NCI-H2171 treated with DMSO at 0.1 percent for 48 hours (cell line): ENCODE measurements at regions not wholly inside any gene's neighbourhood (a gene's known extent, or its start where the extent isn't known, plus 50 kb on each side); places are given as distances from the start of the nearest gene placed in this dataset.
A peak's percentile ranks its signal among the peaks of the same experiment; 100 is the strongest.

Experiments used
- DNase-seq: peaks from one replicate; lab custom pipeline; 2025; lab: John Stamatoyannopoulos, UW

DNA sequence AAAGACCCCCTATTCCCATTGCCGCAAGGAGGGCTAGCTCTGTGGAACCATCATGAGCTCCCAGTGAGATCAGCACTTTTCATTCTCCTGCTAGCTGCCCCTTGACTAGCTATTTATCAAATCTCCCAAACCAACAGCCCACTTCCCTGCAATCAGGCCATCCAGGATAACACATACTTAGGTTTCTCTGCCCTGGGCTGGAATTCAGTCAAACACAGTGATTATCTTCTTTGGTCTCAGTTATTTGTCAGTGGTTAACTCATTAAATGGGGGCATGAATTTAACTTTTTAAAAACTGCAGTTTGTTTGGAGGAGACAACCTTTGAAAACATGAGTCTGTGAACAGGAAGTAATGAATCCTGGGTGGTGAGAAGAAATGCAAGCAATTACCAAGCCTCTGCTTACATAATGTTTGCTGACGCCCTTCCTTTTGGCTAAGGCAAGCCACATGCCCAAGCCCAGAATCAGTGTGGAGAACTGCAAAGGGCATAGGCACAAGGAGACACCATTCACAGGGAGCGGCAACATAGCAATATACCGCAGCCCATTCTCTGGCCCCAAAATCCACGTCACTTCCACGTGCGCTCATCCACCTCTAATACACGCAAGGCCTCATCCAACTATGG, 275.0 kb downstream of the DRD1 start:
- no peak for DNase-seq

DNA sequence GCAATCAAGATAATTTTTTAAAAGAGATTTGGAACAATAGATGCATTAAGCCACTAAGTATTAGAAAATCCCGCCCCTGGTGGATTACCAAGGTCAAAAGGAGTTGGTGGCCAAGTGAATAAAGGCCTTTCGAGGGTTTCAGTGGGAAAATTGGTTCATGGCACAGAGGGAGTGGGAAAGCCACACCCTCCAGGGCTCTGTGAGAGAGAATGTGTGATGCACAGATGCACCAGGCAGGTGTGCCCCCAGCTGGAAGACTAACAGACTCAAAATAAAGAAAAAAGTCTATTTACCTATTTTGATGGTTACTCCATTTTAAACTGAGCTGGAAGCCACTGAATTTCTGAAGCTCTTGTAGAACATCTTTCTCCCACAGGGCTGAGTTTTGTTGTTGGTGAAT, 278.0 kb downstream of the DRD1 start:
- DNase-seq = peak; percentile 1

DNA sequence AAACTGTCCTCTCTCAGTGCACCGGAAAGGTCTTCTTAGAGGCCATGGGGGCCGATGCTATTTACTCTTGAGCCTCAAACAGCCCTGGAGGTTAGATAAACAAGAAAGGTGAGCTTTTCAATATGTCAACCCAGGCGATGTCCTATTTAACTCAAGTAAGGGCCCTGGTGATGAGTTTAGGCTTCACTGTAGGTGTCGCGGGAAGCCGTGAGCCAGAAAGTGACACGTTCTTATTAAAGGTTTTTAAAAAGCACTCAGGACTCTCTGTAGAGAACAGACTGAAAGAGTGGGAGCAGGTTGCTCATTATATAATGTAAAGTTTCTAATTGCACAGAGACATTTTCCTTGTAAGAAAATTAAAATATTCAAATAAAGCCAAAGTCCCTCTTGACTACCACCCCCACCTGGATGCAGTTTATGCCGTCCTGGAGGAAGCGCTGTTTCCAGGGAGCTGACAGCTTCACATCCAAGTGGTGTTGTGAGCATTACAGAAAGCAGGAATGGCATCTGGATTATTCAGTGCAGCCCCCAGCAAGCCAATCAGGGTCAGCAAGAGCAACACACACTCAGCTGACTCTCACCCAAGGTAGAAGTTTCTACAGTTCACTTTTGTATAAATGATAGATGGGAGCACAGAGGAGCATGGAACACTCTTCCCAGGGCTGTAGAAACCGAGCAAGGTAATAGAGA, 280.3 kb downstream of the DRD1 start:
- DNase-seq = no peak

DNA sequence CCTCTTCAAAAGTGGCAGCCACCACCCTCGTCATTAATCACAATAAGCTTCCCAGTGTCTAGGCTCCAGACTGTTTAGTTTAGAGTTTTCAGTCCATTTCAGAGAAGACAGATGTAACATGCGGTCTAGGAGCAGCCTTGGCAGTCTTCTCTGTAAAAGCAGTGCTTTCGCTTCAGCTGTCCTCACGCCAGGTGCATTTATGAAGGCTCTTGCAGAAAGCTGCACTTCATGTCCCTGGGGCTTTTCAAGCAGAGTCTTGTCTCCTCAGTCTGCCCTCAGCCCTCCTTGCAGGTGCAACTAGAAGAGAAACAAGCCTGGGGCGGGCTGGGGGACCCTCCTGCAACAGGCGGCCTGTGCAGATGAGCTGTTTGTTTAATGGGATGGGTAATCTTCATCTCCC, 281.9 kb downstream of the DRD1 start:
- DNase-seq = peak; percentile 78

DNA sequence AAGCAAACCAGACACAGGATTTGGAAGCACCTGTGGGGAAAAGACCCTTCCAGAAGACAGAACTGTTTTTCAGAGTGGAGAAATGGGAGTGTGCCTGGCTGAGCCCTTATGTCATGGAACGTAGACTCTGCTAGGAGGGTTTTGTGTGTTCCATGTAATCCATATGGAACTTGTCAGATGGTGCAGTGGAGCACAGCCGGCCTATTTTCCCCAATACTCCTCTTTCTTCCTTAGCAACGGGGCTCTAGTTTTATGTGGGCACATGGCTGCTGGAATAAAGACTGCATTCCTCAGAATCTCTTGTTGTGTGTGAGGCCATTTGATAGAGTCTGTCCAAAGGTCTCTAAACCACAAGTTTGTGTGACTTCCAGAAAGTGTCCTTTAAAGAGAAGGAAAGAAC, 284.0 kb downstream of the DRD1 start:
- no peak for DNase-seq

DNA sequence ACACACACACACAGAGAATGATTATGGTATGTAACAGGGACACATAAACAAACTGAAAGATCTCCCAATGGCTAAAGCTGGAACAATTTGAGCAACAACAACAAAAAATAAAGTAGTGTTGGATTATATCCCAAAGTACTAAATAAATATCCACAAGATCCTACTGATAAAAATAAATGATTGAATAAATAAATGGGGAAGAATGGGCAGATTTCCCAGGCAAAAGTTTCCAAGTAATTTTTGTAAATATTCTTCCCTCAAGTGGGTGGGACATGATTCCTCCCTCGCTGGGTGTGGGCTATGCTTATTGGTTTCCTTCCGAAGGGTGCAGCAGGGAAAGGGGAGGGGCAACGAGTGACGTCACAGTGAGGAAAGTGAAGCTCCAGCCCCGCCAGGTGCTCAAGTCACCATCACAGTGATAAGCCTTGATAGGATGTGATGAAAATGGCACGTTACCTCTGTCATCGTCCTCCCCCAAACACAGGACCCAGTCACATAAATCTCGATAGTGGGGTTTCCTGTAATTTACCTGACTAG, 295.3 kb downstream of the DRD1 start:
- DNase-seq = no peak

DNA sequence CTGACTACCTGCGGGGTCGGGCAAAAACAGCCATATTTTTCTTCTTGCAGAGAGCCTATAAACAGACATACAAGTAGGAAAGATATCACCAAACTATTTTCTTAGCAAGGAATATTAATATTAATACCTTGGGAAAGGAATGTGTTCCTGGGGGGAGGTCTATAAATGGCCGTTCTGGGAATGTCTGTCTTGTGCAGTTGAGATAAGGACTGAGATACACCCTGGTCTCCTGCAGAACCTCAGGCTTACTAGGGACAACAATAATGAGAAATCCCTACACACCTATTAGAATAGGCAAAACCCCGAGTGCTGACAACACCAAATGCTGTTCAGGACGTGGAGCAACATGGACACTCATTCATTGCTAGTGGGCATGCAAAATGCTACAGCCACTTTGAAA, 297.2 kb downstream of the DRD1 start:
- no peak for DNase-seq

DNA sequence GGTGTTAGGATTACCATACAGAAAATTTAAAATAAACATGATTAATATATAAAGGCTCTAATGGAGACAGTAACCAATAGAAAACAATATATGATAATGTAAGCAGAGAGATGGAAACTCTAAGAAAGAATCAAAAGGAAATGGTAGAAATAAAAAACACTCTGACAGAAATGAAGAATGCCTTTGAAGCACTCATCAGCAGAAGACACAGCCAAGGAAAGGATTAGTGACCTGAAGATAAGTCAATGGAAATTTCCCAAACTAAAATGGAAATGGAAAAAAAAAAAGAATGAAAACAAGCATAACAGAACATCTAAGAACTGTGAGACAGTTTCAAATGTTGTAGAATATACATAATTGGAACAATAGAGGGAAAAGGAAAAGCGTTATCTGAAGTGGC, 302.6 kb downstream of the DRD1 start:
- no peak for DNase-seq

DNA sequence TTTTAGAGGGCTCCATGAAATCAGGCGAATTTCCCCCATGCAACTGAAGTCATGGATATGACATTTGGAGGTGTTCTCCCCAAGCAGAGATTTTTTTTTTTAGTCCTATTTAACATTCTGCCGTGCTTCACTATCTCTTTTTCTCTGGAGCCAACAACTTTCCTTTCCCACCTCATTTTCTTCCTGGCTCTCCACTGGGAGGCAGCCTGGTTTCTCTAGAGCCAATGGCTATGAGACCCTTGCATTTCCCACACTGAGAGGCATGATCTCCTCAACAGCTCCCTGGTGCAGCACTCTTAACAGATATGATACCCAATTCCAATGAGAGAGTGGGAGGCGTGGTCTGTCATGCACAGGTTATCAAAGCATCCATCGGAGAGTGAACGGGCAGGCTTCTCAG, 310.8 kb downstream of the DRD1 start:
- DNase-seq = no peak

DNA sequence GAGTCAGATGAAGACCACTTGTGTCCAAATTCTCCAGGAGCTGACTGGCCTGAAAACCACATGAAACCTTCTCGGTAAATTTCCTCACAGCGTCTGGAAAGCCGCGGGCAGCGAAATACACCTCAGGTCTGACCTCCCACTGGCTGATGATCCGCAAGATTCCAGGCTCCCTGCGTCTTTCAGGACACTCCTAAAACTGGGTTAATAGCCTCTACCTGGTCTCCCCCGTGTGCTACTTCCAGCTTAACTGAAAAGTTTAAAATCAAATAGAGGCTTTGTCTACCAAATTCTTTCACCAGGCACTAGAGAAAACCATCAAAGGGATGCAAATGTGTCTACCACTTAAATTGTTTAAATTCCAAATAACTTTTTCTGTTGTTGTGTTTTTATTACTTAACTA, 312.6 kb downstream of the DRD1 start:
- DNase-seq = no peak

DNA sequence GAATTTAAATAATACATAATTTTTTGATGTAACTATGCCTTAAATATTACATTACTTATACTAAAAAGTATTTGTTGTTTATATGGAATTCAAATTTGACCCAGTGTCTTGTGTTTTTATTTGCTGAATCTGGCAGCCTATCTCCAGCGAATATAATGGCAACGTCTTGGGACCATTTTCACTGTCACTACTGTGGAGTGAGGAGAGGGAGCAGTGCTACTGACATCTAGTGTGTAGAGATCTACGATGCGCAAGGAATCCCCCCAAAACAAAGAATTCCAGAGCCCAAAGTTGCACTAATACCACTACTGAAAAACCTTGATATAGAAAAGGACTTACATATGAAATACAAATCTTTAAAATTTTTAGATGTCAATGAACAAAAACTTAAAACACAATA, 314.4 kb downstream of the DRD1 start:
- no peak for DNase-seq

DNA sequence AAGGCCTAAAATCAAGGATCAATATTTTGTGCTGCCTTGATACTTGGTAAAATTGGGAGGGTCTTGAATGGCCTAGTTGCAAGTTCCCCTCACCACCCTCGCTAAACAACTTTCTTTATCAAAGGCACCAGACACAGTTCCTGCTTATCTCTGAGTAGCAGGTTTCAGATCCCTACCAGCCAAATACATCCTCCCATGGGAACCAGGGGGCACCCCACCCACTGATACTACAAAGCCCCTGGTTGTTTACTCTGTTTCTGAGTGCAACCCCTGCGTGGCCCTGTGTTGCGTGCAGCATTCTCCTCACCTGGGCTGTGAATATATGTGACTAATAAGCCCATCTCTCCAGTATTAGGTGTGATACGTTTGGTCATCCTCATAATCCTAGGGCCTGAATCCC, 314.9 kb downstream of the DRD1 start:
- DNase-seq = no peak

DNA sequence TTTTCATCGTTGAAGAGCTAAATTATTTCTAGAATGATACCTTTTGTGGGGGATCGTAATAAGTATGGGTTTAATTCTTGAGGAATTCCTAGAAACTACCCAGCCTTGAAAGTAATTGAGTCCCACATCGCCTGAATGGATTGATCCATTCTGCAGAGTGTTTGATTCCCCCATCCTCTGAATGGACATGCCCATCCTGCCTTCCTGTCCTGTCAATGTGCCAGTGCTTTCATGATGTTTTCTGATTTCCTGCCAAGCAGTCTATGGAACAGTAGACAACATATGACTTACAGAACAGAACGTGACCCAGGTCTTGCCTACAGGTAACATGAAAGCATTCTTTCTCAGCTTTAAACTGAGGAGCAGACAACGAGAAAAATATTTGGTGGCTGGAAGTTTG, 319.2 kb downstream of the DRD1 start:
- no peak for DNase-seq

DNA sequence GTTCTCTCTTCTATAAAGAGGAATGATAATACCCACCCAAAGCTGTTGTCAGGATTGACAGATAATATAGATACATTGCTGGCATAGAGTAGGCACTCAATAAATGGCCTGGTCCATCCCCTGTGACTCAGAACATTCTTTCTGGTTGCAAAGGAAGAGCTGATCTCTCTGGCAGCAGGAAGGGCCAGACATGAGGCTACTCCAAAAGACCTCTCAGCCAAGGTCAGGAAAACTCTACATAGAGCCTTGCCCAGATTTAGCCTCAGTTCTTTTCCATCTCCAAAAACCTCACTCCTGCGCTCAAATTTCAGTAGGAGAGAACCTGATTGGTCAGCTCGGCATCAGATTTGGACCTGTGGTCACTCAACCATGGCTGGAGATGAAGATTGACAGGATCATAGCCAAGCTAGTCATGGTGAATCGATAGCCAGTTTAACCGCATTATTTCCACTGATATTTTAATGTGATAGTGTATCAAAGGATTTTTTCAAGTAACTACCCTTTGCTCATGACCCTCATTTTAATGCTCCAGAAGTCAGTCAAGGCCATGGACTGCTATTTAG, 319.6 kb downstream of the DRD1 start:
- DNase-seq = no peak

DNA sequence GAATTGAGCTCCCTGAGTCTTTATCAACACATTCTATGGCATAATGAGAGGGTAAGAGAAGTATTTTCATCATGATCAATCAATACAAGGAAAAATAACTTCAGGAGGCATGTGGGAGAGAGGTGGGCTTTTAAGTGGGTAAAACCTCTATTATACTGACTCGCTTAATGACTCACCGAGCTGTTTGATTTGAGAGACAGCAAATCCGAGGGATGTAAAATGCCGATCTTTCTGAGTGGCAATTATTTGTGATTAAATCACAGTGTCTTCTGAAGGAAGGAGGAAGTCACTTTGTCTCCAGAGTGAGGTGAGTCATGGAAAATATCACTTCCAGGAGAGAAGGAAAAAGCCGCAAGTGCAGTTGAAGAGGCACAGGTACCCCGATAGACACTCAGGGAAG, 320.4 kb downstream of the DRD1 start:
- no peak for DNase-seq

DNA sequence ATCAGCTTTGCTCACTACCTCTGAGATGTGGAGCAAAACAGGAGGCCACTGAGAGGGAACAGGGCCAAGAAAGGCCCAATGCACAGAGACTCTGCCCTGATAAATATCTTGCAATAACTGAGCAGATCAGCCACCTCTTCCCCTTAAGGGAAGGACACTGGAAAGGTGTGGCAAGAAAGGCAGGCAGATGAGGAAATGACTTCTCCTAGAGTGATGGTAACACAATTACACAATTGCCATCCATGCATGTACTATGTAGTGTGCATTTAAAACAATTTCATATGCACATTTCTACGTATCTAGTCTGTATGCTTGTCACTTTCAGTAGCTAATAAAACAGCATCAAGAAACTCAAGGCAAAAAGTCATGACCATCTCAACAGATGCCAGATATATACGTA, 322.5 kb downstream of the DRD1 start:
- no peak for DNase-seq

DNA sequence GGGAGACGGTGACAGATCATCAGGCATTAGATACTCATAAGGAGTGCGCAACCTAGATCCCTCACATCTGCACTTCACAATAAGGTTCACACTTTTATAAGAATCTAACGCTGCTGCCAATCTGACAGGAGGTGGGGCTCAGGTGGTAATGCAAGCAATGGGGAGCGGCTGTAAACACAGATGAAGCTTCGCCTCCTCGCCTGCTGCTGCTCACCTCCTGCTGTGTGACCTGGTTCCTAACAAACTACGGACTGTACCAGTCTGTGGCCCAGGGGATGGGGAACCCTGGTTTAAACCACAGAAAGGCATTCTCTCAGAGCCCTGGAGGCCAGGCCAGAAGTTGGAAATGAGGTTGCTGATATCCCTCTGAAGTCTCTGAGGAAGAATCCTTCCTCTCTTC, 323.6 kb downstream of the DRD1 start:
- DNase-seq = no peak

DNA sequence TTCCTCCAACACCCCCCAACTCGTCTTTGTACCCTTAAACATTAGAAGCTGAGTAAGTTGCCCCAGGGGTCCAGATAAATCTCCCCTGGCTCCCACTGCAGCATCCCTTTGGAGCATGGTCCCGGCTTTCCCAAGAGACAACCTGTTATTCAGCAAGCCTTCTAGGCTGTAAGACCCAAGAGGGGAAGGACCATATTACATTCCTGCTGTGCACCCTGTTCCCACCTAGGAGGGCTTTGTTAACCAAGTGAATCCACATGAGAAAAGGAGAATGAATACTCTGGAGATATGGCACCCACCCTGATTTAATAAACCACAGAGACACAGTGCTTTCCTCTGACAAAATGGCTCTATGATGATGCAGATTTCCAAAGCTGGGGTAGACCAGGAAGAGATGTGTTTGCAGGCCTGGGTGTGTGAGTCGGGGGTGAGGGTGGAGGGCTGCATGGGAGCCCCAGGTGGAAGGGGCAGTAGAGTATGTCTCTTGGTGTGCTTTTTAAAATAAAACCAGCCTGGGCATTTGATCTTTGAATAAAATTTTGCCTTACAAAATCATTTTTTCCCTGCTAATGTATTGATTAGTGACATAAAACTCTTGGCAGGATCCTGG, 325.2 kb downstream of the DRD1 start:
- DNase-seq = no peak

DNA sequence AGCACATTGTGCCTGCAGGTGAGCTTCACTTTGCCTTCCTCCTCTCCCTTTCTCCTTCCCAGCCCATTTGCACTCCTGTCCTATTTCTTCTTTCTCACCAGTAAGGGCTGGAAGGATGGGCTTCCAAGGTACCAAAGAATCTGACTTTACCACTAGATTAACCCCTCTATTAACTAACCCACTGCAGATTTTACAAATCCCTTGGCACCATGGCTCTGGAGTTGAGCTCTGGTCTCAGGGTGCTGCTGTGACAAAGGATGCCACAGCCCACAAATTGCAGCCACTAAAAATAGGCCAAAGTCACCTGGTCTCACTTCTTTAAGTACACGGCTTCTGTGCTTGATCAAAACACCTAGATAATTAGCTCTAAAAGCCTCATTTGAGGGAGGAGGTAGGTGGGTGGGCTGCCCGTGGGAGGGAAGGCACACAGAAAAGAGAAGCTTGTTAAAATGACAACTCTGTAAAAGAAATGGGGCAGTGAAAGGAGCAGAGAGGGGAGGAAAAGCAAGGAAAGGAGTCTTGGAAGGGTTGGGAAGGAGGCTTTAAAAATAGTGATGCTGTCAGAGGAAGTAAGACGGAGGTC, 327.4 kb downstream of the DRD1 start:
- no peak for DNase-seq

DNA sequence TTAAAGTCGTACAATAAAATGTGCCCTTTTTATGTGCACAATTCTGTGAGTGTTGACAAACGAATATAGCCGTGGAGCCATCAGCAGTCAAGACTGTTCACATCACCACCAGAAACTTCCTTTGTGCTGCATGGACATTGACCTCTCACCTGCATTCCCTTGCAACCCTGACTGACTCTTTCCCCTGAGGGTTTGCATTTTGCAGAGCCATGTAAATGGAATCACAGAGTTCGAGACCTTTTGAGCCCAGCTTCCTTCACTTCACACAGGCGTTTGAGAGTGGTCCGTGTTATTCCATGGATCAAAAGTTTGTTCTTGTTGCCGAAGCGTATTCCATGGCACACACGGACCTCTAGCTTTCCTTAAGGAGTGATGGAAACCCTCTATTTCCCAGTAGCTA, 328.2 kb downstream of the DRD1 start:
- DNase-seq = no peak

DNA sequence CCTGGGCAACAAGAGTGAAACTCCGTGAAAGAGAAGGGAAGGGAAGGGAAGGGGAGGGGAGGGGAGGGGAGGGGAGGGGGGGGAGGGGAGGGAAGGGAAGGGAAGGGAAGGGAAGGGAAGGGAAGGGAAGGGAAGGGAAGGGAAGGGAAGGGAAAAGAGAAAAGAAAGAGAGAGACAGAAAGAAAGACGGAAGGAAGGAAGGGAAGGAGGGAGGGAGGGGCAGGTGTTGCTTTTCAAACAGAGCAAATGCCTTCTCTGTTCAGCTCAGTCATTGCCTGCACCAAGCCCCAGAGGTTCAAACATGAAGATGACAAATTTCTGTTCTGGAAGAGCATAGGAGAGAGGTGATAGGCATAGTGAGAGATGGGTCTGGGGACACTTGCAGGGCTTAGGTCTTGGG, 330.0 kb downstream of the DRD1 start:
- no peak for DNase-seq

DNA sequence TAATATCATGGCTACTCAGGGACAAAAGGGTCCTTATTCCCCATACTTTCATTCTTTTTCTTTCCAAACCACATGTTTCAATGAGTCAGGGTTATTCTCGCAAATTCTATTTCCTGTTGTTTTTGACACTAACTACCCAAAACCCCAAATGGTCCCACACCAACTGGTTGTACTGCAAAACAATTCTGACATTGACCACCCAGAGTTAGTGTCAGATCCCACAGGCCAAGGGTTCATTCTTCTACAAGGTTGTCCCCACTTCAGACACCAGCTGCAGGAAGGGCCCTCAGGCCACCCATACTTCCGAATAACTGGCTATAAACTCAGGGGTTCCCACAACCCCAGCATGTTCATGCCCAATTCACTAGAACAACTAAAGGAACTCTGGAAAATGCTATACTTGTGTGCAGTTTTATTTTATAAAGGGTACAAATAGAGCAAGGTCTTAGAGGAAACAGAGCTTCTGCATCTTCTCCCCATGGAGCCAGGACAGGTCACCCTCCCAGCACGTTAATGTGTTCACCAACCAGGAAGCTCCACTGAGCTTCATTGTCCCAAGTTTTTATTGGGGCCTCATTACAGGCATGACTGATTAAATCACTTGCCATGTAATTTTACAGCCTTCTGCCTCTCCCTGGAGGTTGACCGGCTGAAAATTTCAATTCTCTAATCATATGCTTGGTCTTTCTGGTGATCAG, 334.8 kb downstream of the DRD1 start:
- DNase-seq = no peak
